GM23338 (cell line): ENCODE measurements at regions not wholly inside any gene's neighbourhood (a gene's known extent, or its start where the extent isn't known, plus 50 kb on each side); places are given as distances from the start of the nearest gene placed in this dataset.

Source experiments
- CREB1 ChIP-seq: fragments of 250-450 bp; sonication (Bioruptor Pico); IDR thresholded peaks from 2 replicates; pipeline ENCODE4 v1.5.0; 2020; ENCODE audit warnings: low read depth, mild to moderate bottlenecking, moderate library complexity
- CTCF ChIP-seq, 2 experiments: fragments of 200-600 bp in 1 of 2; sonication (generic) in 1 of 2; conservative IDR thresholded peaks; 2 replicates each; pipeline versions ENCODE4 v1.5.1 to v1.6.1; 2016 to 2017; ENCODE audit warnings: antibody characterized with exemption in 2 of 2, low read depth in 2 of 2, mild to moderate bottlenecking in 2 of 2, moderate library complexity in 1 of 2
- EZH2 ChIP-seq: fragments of 200-600 bp; sonication (generic); IDR thresholded peaks from one replicate; pipeline ENCODE4 v1.8.0; 2017; ENCODE audit warnings: antibody characterized with exemption, mild to moderate bottlenecking, low read depth; ENCODE audit not compliant: unreplicated experiment
- EZH2phosphoT487 ChIP-seq: fragments of 200-600 bp; sonication (generic); IDR thresholded peaks from one replicate; pipeline ENCODE4 v1.8.1; 2018; ENCODE audit warnings: antibody characterized with exemption; ENCODE audit not compliant: unreplicated experiment
- JUNB ChIP-seq: IDR thresholded peaks from one replicate; pipeline ENCODE4 v1.6.1; 2016; ENCODE audit warnings: antibody characterized with exemption; ENCODE audit not compliant: unreplicated experiment
- POLR2AphosphoS5 ChIP-seq: IDR thresholded peaks from 2 replicates; pipeline ENCODE4 v1.6.1; 2016; ENCODE audit warnings: antibody characterized with exemption, low read depth
- REST ChIP-seq: IDR thresholded peaks from one replicate; pipeline ENCODE4 v1.6.1; 2018; ENCODE audit warnings: antibody characterized with exemption; ENCODE audit not compliant: unreplicated experiment
- ZNF462 ChIP-seq: fragments of 250-450 bp; sonication (Bioruptor Pico); IDR thresholded peaks from 2 replicates; pipeline ENCODE4 v1.5.0; 2020; ENCODE audit warnings: mild to moderate bottlenecking, moderate library complexity

GRCh38 chr5:167903659-167904058 is 387.8 kb upstream of the WWC1 start:
- no peak for TF ChIP-seq EZH2
- no peak for TF ChIP-seq CTCF (conservative IDR thresholded peaks at IDR 0.05; ENCODE audit: low read depth in 2 of 2)
- TF ChIP-seq CREB1 (CRISPR knock-in tag) = no peak
- no peak for TF ChIP-seq JUNB
- TF ChIP-seq POLR2AphosphoS5 = no peak
- no peak for TF ChIP-seq REST
- TF ChIP-seq EZH2phosphoT487 = no peak
- TF ChIP-seq ZNF462 = no peak
